H1 (cell line): ENCODE measurements at regions not wholly inside any gene's neighbourhood (a gene's known extent, or its start where the extent isn't known, plus 50 kb on each side); places are given as distances from the start of the nearest gene placed in this dataset.

Experiments used
- CTCF ChIA-PET: fragments of 300-600 bp; sonication (Branson Sonifier 250); formaldehyde crosslinking; loops from one replicate; lab custom pipeline; 2021; ENCODE audit not compliant: partially characterized antibody; lab: Charles Lee
- POLR2A ChIA-PET: fragments of 300-600 bp; sonication (Branson Sonifier 250); formaldehyde crosslinking; loops from one replicate; lab custom pipeline; 2021; ENCODE audit warnings: inconsistent platforms; ENCODE audit not compliant: partially characterized antibody; lab: Charles Lee
- DNase-seq, 2 experiments: peaks; one replicate each; pipeline versions ENCODE4 v3.0.0 to v3.0.0-alpha.2; 2010 to 2022; ENCODE audit warnings: low spot score in 2 of 2, low read depth in 1 of 2, mixed read lengths in 1 of 2
- FAIRE-seq: peaks from 2 replicates; lab custom pipeline; 2011; peaks lifted over from hg19 to GRCh38; lab: Jason Lieb, UNC
- H2AFZ ChIP-seq: 2 replicates; pipeline ENCODE4 v1.8.1; 2012; ENCODE audit warnings: low read length, inconsistent platforms
- H2AK5ac ChIP-seq: 2 replicates; pipeline ENCODE4 v1.6.1; 2013; ENCODE audit warnings: low read depth, low read length
- H2BK120ac ChIP-seq: replicated peaks from 2 replicates; pipeline ENCODE3; 2013; ENCODE audit warnings: low read depth, low read length, inconsistent platforms
- H2BK12ac ChIP-seq: 2 replicates; pipeline ENCODE4 v1.6.1; 2013; ENCODE audit warnings: low read depth, low read length
- H2BK15ac ChIP-seq: 2 replicates; pipeline ENCODE4 v1.6.1; 2013; ENCODE audit warnings: low read length
- H2BK20ac ChIP-seq: 2 replicates; pipeline ENCODE4 v1.6.1; 2013; ENCODE audit warnings: low read length
- H2BK5ac ChIP-seq: 2 replicates; pipeline ENCODE4 v1.6.1; 2013; ENCODE audit warnings: low read depth, low read length
- H3K14ac ChIP-seq: 2 replicates; pipeline ENCODE4 v1.6.1; 2013; ENCODE audit warnings: inconsistent platforms; ENCODE audit not compliant: insufficient read length
- H3K18ac ChIP-seq: 2 replicates; pipeline ENCODE4 v1.6.1; 2013; ENCODE audit warnings: low read length; ENCODE audit errors: extremely low read depth
- H3K23ac ChIP-seq: 2 replicates; pipeline ENCODE4 v1.6.1; 2013; ENCODE audit warnings: inconsistent platforms; ENCODE audit not compliant: insufficient read length
- H3K23me2 ChIP-seq: 2 replicates; pipeline ENCODE4 v1.6.1; 2013; ENCODE audit warnings: low read depth, low read length
- H3K27ac ChIP-seq: 2 replicates; pipeline ENCODE4 v1.6.1; 2011; ENCODE audit warnings: low read depth, low read length, inconsistent platforms
- H3K27me3 ChIP-seq, 4 experiments: replicated peaks in 1 of 4; 1 replicate in 1 of 4; 2 replicates in 3 of 4; pipeline versions ENCODE4 v1.6.1 to v1.8.1; 2011 to 2013; ENCODE audit warnings: low read length in 3 of 4, mild to moderate bottlenecking in 3 of 4, inconsistent platforms in 2 of 4, mixed read lengths in 2 of 4, moderate library complexity in 1 of 4; ENCODE audit not compliant: control insufficient read depth in 3 of 4, insufficient read depth in 3 of 4; ENCODE audit errors: extremely low read depth in 1 of 4
- H3K36me3 ChIP-seq, 4 experiments: 2 replicates each; pipeline versions ENCODE4 v1.6.1 to v1.8.1; 2011 to 2013; ENCODE audit warnings: mild to moderate bottlenecking in 4 of 4, low read length in 3 of 4, moderate library complexity in 2 of 4, control low read depth in 1 of 4, inconsistent platforms in 1 of 4; ENCODE audit not compliant: insufficient read depth in 4 of 4, control insufficient read depth in 2 of 4
- H3K4ac ChIP-seq: replicated peaks from 2 replicates; pipeline ENCODE3; 2013; ENCODE audit warnings: low read length, low read depth, mixed read lengths, inconsistent platforms; ENCODE audit not compliant: insufficient read length
- H3K4me1 ChIP-seq, 4 experiments: replicated peaks in 1 of 4; 1 replicate in 1 of 4; 2 replicates in 3 of 4; pipeline versions ENCODE4 v1.6.1 to v1.8.1; 2011 to 2013; ENCODE audit warnings: low read length in 3 of 4, inconsistent platforms in 2 of 4, mixed read lengths in 1 of 4; ENCODE audit not compliant: insufficient read depth in 4 of 4, control insufficient read depth in 3 of 4
- H3K4me2 ChIP-seq, 2 experiments: 2 replicates each; pipeline versions ENCODE4 v1.6.1 to v1.8.1; 2011 to 2013; ENCODE audit warnings: low read depth in 2 of 2, low read length in 2 of 2, control low read depth in 1 of 2, inconsistent platforms in 1 of 2, mild to moderate bottlenecking in 1 of 2; ENCODE audit not compliant: insufficient read depth in 1 of 2
- H3K4me3 ChIP-seq, 4 experiments: fragments of 200-600, 300-600 bp in 1 of 4; sonication (generic), shearing (Covaris generic), sonication (Bioruptor Twin) in 1 of 4; 2 replicates each; pipeline versions ENCODE4 v1.5.1 to v1.8.1; 2011 to 2016; ENCODE audit warnings: low read length in 4 of 4, low read depth in 3 of 4, control low read depth in 2 of 4, inconsistent platforms in 2 of 4, mild to moderate bottlenecking in 2 of 4, mixed read lengths in 1 of 4, moderate library complexity in 1 of 4; ENCODE audit not compliant: insufficient read depth in 2 of 4; ENCODE audit errors: extremely low read depth in 1 of 4
- H3K56ac ChIP-seq: replicated peaks from 2 replicates; pipeline ENCODE3; 2013; ENCODE audit warnings: low read depth, mild to moderate bottlenecking, mixed read lengths, low read length, inconsistent platforms; ENCODE audit not compliant: insufficient read length
- H3K79me1 ChIP-seq: 2 replicates; pipeline ENCODE4 v1.6.1; 2013; ENCODE audit warnings: low read depth, low read length, control low read depth
- H3K79me2 ChIP-seq, 2 experiments: 2 replicates each; pipeline versions ENCODE4 v1.6.1 to v1.8.1; 2012 to 2013; ENCODE audit warnings: low read length in 2 of 2, mild to moderate bottlenecking in 2 of 2, inconsistent platforms in 1 of 2; ENCODE audit not compliant: insufficient read depth in 2 of 2, control insufficient read depth in 1 of 2
- H3K9ac ChIP-seq, 4 experiments: replicated peaks in 1 of 4; 1 replicate in 1 of 4; 2 replicates in 3 of 4; pipeline versions ENCODE4 v1.6.1 to v1.8.1; 2011 to 2013; ENCODE audit warnings: low read depth in 3 of 4, low read length in 3 of 4, control low read depth in 2 of 4, mild to moderate bottlenecking in 2 of 4, moderate library complexity in 2 of 4, inconsistent platforms in 1 of 4; ENCODE audit errors: extremely low read depth in 1 of 4
- H3K9me3 ChIP-seq, 2 experiments: 2 replicates each; pipeline versions ENCODE4 v1.6.1 to v1.8.1; 2012 to 2013; ENCODE audit warnings: mild to moderate bottlenecking in 2 of 2, moderate library complexity in 2 of 2, control low read depth in 1 of 2, inconsistent platforms in 1 of 2, low read depth in 1 of 2, low read length in 1 of 2, mixed read lengths in 1 of 2; ENCODE audit not compliant: insufficient read depth in 2 of 2
- H4K20me1 ChIP-seq, 2 experiments: replicated peaks in 1 of 2; 2 replicates each; pipeline versions ENCODE3 to v1.8.1; 2011 to 2013; ENCODE audit warnings: inconsistent platforms in 2 of 2, low read length in 2 of 2, mild to moderate bottlenecking in 1 of 2; ENCODE audit not compliant: insufficient read depth in 2 of 2, control insufficient read depth in 1 of 2
- H4K5ac ChIP-seq: 2 replicates; pipeline ENCODE4 v1.6.1; 2013; ENCODE audit warnings: low read length, low read depth, mixed read lengths, inconsistent platforms; ENCODE audit not compliant: insufficient read length
- H4K8ac ChIP-seq: 2 replicates; pipeline ENCODE4 v1.8.0; 2013; ENCODE audit warnings: mild to moderate bottlenecking, moderate library complexity, low read length, inconsistent platforms; ENCODE audit not compliant: insufficient read depth; ENCODE audit errors: extremely low read depth
- H4K91ac ChIP-seq: replicated peaks from 2 replicates; pipeline ENCODE3; 2013; ENCODE audit warnings: low read length, mixed read lengths, inconsistent platforms; ENCODE audit not compliant: insufficient read length
- CHD7 ChIP-seq: fragments of 300-600 bp; sonication (generic); IDR thresholded peaks from 2 replicates; pipeline ENCODE4 v1.7.1; 2012; ENCODE audit warnings: low read length, moderate library complexity, mild to moderate bottlenecking, inconsistent platforms; ENCODE audit not compliant: insufficient replicate concordance
- SP1 ChIP-seq: IDR thresholded peaks from 2 replicates; pipeline ENCODE4 v1.6.1; 2011; ENCODE audit warnings: low read depth, low read length

GRCh38 chr11:13848031-13848430 lies 114.5 kb upstream of the SPON1 start:
- Histone ChIP-seq H3K79me1 (no peaks in the 10 kb centered on the region), H3K9ac (no peak overlapping the region), H4K91ac (no peak overlapping the region), H2BK120ac (no peak overlapping the region), H4K5ac (no peak overlapping the region), H4K20me1 (no peaks in the 10 kb centered on the region), H2BK15ac (no peak overlapping the region), H4K8ac (no peak overlapping the region), H2AK5ac (no peak overlapping the region), H2AFZ (no peak overlapping the region; the same call in 1 of the 2 replicates), H3K18ac (no peak overlapping the region), H3K27ac (no peak overlapping the region), H3K56ac (no peak overlapping the region), H3K27me3 (no peaks in the 10 kb centered on the region), H2BK12ac (no peak overlapping the region), H2BK5ac (no peak overlapping the region), H3K36me3 (no peaks in the 10 kb centered on the region), H3K4me1 (no peaks in the 10 kb centered on the region), H3K23me2 (no peaks in the 10 kb centered on the region), H2BK20ac (no peak overlapping the region), H3K4ac (no peak overlapping the region), H3K9me3 (no peaks in the 10 kb centered on the region), H3K4me3 (no peak overlapping the region), H3K23ac (no peak overlapping the region), H3K79me2 (no peaks in the 10 kb centered on the region), H3K4me2 (no peak overlapping the region), H3K14ac (no peak overlapping the region)
- CTCF ChIA-PET = interaction anchor here (1.2 to 1.7 kb wide), 3 partner anchors 14 to 116 kb away, joined by 3 to 5 read pairs (median 5); no protein-coding TSS in a partner anchor
- POLR2A ChIA-PET = no interaction called here
- DNase-seq (no peak), FAIRE-seq (no peak)
- no peak for TF ChIP-seq SP1
- no peak for TF ChIP-seq CHD7
